ENCODE measurements at regions not wholly inside any gene's neighbourhood (a gene's known extent, or its start where the extent isn't known, plus 50 kb on each side); places are given as distances from the start of the nearest gene placed in this dataset.

DNA sequence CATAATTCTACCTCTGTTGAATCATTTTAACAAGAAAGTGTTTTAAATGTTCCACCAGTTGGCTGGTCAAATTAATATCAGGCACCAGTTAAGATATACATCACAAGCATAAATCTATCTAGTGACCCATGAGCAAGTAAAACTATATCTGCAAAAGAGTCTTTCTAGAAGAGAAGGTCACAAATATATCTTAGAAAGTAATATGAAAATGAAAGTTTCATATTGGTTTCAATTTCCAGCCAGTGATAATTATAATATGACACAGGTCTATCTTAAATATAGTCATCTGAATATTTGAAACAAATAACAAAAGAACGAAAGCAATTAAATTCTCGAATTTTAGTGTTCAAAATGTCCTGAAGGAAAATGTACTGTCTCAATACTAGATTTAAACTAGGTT, 282.5 kb upstream of the KYNU start:
- TF ChIP-seq POLR2A (IDR thresholded peaks at IDR 0.05; ENCODE audit: low read depth, low read length) = no peak
- no peak for TF ChIP-seq FOS (IDR thresholded peaks at IDR 0.05; ENCODE audit: borderline replicate concordance, insufficient read depth, low read length)
- TF ChIP-seq, protein P1, sequence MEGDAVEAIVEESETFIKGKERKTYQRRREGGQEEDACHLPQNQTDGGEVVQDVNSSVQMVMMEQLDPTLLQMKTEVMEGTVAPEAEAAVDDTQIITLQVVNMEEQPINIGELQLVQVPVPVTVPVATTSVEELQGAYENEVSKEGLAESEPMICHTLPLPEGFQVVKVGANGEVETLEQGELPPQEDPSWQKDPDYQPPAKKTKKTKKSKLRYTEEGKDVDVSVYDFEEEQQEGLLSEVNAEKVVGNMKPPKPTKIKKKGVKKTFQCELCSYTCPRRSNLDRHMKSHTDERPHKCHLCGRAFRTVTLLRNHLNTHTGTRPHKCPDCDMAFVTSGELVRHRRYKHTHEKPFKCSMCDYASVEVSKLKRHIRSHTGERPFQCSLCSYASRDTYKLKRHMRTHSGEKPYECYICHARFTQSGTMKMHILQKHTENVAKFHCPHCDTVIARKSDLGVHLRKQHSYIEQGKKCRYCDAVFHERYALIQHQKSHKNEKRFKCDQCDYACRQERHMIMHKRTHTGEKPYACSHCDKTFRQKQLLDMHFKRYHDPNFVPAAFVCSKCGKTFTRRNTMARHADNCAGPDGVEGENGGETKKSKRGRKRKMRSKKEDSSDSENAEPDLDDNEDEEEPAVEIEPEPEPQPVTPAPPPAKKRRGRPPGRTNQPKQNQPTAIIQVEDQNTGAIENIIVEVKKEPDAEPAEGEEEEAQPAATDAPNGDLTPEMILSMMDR (IDR thresholded peaks at IDR 0.05; ENCODE audit: extremely low read depth in 1 of 2, insufficient read depth in 1 of 2, low read depth in 1 of 2, low read length in 2 of 2) = no peak
- no peak for TF ChIP-seq POLR2AphosphoS5 (IDR thresholded peaks at IDR 0.05; ENCODE audit: insufficient read depth, low read depth, low read length)
- no peak for TF ChIP-seq EZH2 (IDR thresholded peaks at IDR 0.05; ENCODE audit: borderline replicate concordance, low read depth, low read length, severe bottlenecking)

All from endothelial cell of umbilical vein (primary cell).